HL-60 (cell line): ENCODE measurements at regions not wholly inside any gene's neighbourhood (a gene's known extent, or its start where the extent isn't known, plus 50 kb on each side); places are given as distances from the start of the nearest gene placed in this dataset.

ENCODE experiments used
- DNase-seq, 2 experiments: peaks; one replicate each; pipeline ENCODE4 v3.0.0-alpha.2; 2010 to 2020; ENCODE audit warnings: low read depth in 1 of 2, low spot score in 1 of 2
- H3K27ac ChIP-seq: fragments of 250-450 bp; sonication (Bioruptor Pico); replicated peaks from 2 replicates; pipeline ENCODE4 v1.5.1; 2020; ENCODE audit warnings: mild to moderate bottlenecking, moderate library complexity
- H3K27me3 ChIP-seq: fragments of 250-450 bp; sonication (Bioruptor Pico); 2 replicates; pipeline ENCODE4 v1.5.1; 2021; ENCODE audit warnings: mild to moderate bottlenecking, moderate library complexity; ENCODE audit not compliant: insufficient read depth, poor library complexity, severe bottlenecking
- H3K4me3 ChIP-seq: replicated peaks from 2 replicates; pipeline ENCODE4 v1.5.1; 2011; ENCODE audit warnings: mild to moderate bottlenecking, control low read depth, low read length; ENCODE audit not compliant: insufficient read depth
- CTCF ChIP-seq: IDR thresholded peaks from one replicate; pipeline ENCODE4 v1.5.1; 2011; ENCODE audit warnings: low read length, control low read depth, inconsistent platforms; ENCODE audit not compliant: insufficient read depth
- GABPA ChIP-seq: IDR thresholded peaks from 2 replicates; pipeline ENCODE4 v1.6.1; 2012; ENCODE audit warnings: low read depth
- POLR2AphosphoS5 ChIP-seq: IDR thresholded peaks from 2 replicates; pipeline ENCODE4 v1.6.1; 2012; ENCODE audit warnings: low read depth
- SPI1 ChIP-seq: IDR thresholded peaks from 2 replicates; pipeline ENCODE4 v1.6.1; 2012; ENCODE audit warnings: low read depth, mild to moderate bottlenecking, borderline replicate concordance
- TF ChIP-seq, protein P1 (sequence below): IDR thresholded peaks from 2 replicates; pipeline ENCODE4 v1.6.1; 2012; ENCODE audit warnings: low read depth; ENCODE audit not compliant: insufficient replicate concordance

- DNase-seq, result no peak
- no peak overlapping the region for H3K27ac ChIP-seq
- TF ChIP-seq GABPA, result no peak
- TF ChIP-seq CTCF, result no peak
- TF ChIP-seq, protein P1, sequence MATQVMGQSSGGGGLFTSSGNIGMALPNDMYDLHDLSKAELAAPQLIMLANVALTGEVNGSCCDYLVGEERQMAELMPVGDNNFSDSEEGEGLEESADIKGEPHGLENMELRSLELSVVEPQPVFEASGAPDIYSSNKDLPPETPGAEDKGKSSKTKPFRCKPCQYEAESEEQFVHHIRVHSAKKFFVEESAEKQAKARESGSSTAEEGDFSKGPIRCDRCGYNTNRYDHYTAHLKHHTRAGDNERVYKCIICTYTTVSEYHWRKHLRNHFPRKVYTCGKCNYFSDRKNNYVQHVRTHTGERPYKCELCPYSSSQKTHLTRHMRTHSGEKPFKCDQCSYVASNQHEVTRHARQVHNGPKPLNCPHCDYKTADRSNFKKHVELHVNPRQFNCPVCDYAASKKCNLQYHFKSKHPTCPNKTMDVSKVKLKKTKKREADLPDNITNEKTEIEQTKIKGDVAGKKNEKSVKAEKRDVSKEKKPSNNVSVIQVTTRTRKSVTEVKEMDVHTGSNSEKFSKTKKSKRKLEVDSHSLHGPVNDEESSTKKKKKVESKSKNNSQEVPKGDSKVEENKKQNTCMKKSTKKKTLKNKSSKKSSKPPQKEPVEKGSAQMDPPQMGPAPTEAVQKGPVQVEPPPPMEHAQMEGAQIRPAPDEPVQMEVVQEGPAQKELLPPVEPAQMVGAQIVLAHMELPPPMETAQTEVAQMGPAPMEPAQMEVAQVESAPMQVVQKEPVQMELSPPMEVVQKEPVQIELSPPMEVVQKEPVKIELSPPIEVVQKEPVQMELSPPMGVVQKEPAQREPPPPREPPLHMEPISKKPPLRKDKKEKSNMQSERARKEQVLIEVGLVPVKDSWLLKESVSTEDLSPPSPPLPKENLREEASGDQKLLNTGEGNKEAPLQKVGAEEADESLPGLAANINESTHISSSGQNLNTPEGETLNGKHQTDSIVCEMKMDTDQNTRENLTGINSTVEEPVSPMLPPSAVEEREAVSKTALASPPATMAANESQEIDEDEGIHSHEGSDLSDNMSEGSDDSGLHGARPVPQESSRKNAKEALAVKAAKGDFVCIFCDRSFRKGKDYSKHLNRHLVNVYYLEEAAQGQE, result no peak
- no peak for TF ChIP-seq POLR2AphosphoS5
- TF ChIP-seq SPI1, result no peak
- no peaks in the 10 kb centered on the region for H3K27me3 ChIP-seq
- no peak overlapping the region for H3K4me3 ChIP-seq
Observed at GRCh38 chr16:61544165-61544564, 492.1 kb downstream of the CDH8 start.

DNA sequence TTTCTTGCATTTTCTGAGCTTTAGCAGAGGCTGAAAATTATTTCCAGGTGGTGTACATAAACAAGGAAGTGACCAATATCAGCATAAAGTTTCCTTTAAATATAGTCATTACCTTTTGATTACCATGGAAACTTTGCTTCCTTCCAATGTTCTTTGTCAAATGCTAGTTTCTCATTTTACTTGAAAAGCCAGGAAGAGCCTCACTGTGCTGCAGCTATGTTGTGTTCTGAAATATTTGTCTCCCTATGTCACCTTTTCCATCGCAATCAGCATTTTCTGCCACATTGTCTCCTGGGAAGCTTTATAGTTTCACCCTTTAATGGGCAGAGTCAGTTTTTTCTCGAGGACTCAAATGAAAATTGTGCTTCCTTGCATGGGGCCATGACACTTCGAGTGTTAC is 496.0 kb downstream of the CDH8 start:
- no peak overlapping the region for H3K27ac ChIP-seq
- no peak for DNase-seq
- H3K4me3 ChIP-seq, result no peak overlapping the region
- no peak for TF ChIP-seq GABPA
- TF ChIP-seq, protein P1, result no peak
- TF ChIP-seq CTCF, result no peak
- TF ChIP-seq POLR2AphosphoS5, result no peak
- no peak for TF ChIP-seq SPI1
- no peaks in the 10 kb centered on the region for H3K27me3 ChIP-seq

DNA sequence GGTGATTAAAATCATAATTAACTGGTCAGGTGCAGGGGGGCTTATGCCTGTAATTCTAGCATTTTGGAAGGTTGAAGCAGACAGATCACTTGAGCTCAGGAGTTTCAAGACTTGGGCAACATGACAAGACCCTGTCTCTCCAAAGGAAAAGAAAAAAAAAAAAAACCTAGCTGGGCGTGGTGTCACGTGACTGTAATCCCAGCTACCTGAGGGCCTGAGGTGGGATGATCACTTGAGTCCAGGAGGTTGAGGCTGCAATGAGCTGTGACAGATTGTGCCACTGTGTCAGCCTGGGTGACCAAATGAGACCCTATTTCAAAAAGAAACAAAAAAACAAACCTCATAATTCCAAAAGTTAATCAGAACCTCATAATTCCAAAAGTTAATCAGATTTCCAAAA is 505.5 kb downstream of the CDH8 start:
- no peak overlapping the region for H3K27ac ChIP-seq
- no peaks in the 10 kb centered on the region for H3K27me3 ChIP-seq
- DNase-seq, result no peak
- TF ChIP-seq, protein P1, result no peak
- no peak for TF ChIP-seq CTCF
- no peak for TF ChIP-seq POLR2AphosphoS5
- TF ChIP-seq SPI1, result no peak
- TF ChIP-seq GABPA, result no peak
- no peak overlapping the region for H3K4me3 ChIP-seq
